NT2/D1 (cell line): ENCODE measurements at regions not wholly inside any gene's neighbourhood (a gene's known extent, or its start where the extent isn't known, plus 50 kb on each side); places are given as distances from the start of the nearest gene placed in this dataset.
"Not testable (repeated sequence)": the region's sequence is repeated elsewhere in the genome, so short reads cannot be mapped to it uniquely, and the experiment has no call there.

Experiments
- SUZ12 ChIP-seq: IDR thresholded peaks from 2 replicates; pipeline ENCODE4 v1.6.1; 2011; ENCODE audit not compliant: insufficient read length, insufficient read depth; ENCODE audit errors: extremely low read depth
- ZNF274 ChIP-seq: IDR thresholded peaks from 2 replicates; pipeline ENCODE4 v1.6.1; 2011; ENCODE audit warnings: mild to moderate bottlenecking, low read depth, low read length

DNA sequence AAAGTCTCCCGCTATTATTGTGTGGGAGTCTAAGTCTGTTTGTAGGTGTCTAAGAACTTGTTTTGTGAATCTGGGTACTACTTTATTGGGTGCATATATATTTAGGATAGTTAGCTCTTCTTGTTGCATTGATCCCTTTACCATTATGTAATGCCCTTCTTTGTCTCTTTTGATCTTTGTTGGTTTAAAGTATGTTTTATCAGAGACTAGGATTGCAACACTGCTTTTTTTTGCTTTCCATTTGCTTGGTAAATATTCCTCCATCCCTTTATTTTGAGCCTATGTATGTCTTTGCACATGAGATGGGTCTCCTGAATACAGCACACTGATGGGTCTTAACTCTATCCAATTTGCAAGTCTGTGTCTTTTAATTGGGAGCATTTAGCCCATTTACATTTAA lies 165.2 kb downstream of the GATB start:
- TF ChIP-seq ZNF274, SUZ12: not testable (repeated sequence)
